ENCODE measurements at regions not wholly inside any gene's neighbourhood (a gene's known extent, or its start where the extent isn't known, plus 50 kb on each side); places are given as distances from the start of the nearest gene placed in this dataset.

DNA sequence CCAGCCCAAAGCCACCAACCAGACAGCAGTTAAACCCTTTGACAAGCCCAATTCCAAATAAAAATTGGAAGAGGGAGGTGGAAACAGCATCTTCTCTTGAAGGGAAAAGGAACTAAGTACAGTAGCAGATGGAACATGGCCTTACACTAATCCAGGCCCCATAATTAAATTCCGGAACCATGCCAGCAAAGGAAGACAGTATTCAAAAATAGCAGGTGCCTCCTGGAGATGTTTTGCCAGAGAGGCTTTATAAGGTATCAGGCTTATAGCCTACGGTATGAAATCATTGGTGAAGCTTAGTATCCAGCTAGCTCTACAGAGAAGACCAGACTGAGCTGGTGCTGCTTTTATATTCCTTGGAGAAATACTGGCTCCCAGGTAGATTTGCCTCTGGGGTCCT lies 344.1 kb upstream of the API5 start:
- H3K36me3 Mint-ChIP-seq: no peaks in the 10 kb centered on the region
- peaks cover 0 to 5% of the 10 kb centered on the region in 2 donors for H3K9me3 Mint-ChIP-seq
- no peak overlapping the region for H3K27ac Mint-ChIP-seq
- DNase-seq: no peak
- no peak for ATAC-seq
- TF ChIP-seq, protein P1, sequence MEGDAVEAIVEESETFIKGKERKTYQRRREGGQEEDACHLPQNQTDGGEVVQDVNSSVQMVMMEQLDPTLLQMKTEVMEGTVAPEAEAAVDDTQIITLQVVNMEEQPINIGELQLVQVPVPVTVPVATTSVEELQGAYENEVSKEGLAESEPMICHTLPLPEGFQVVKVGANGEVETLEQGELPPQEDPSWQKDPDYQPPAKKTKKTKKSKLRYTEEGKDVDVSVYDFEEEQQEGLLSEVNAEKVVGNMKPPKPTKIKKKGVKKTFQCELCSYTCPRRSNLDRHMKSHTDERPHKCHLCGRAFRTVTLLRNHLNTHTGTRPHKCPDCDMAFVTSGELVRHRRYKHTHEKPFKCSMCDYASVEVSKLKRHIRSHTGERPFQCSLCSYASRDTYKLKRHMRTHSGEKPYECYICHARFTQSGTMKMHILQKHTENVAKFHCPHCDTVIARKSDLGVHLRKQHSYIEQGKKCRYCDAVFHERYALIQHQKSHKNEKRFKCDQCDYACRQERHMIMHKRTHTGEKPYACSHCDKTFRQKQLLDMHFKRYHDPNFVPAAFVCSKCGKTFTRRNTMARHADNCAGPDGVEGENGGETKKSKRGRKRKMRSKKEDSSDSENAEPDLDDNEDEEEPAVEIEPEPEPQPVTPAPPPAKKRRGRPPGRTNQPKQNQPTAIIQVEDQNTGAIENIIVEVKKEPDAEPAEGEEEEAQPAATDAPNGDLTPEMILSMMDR (IDR thresholded peaks at IDR 0.05): no peak
- H3K4me1 ChIP-seq (ENCODE audit: control insufficient read depth, insufficient read depth, low read length): no peaks in the 10 kb centered on the region
- no peaks in the 10 kb centered on the region for H3K27me3 Mint-ChIP-seq (ENCODE audit: low read depth in 2 of 2)
- H3K27ac ChIP-seq (ENCODE audit: low read length): no peak overlapping the region
- no peak overlapping the region for H3K4me3 Mint-ChIP-seq
- intact Hi-C loops (cut with micrococcal nuclease): no loop called here
- H3K9me3 ChIP-seq (ENCODE audit: control insufficient read depth, insufficient read depth, low read length): no peaks in the 10 kb centered on the region
- no peaks in the 10 kb centered on the region for H3K27me3 ChIP-seq (ENCODE audit: control insufficient read depth, insufficient read depth, low read length)
- H3K4me3 ChIP-seq (ENCODE audit: low read length): no peak overlapping the region
- H3K36me3 ChIP-seq (ENCODE audit: control insufficient read depth, insufficient read depth, low read length): no peaks in the 10 kb centered on the region
- 96% methylated on average over 2 of the region's 2 CpGs for WGBS (ENCODE audit: insufficient coverage)
- H3K4me1 Mint-ChIP-seq: no peaks in the 10 kb centered on the region

DNA sequence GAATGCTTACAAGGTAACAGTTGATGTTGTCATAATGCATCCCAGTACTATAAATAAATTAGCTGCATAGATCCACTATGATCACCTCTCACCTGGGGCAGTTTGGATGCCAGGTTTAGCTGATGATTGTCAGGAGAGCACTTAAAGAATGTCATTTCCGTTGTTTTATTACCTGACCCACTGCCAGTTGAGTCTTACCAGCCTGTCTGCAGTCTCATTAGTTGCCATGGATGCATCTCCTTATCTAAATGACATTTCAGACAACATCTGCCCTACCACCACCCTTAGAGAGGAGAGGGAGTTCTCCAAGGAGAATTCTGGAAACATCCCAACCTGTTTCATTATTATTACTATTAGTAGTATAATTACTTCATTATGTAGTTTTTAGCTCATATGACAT lies 339.1 kb upstream of the API5 start:
- Mint-ChIP-seq H3K27me3 (ENCODE audit: low read depth in 2 of 2) (no peaks in the 10 kb centered on the region), H3K4me1 (no peaks in the 10 kb centered on the region), H3K36me3 (no peaks in the 10 kb centered on the region), H3K27ac (no peak overlapping the region), H3K4me3 (no peak overlapping the region), H3K9me3 (peaks cover 0 to 2% of the 10 kb centered on the region in 2 donors)
- intact Hi-C loops (cut with micrococcal nuclease): no loop called here
- Histone ChIP-seq H3K36me3 (ENCODE audit: control insufficient read depth, insufficient read depth, low read length) (no peaks in the 10 kb centered on the region), H3K4me1 (ENCODE audit: control insufficient read depth, insufficient read depth, low read length) (no peaks in the 10 kb centered on the region), H3K27ac (ENCODE audit: low read length) (no peak overlapping the region), H3K9me3 (ENCODE audit: control insufficient read depth, insufficient read depth, low read length) (no peaks in the 10 kb centered on the region), H3K27me3 (ENCODE audit: control insufficient read depth, insufficient read depth, low read length) (no peaks in the 10 kb centered on the region), H3K4me3 (ENCODE audit: low read length) (no peak overlapping the region)
- ATAC-seq (no peak), DNase-seq (no peak)
- WGBS (ENCODE audit: insufficient coverage): 31% methylated on average over 1 of the region's 1 CpG
- TF ChIP-seq, protein P1 (IDR thresholded peaks at IDR 0.05): no peak

DNA sequence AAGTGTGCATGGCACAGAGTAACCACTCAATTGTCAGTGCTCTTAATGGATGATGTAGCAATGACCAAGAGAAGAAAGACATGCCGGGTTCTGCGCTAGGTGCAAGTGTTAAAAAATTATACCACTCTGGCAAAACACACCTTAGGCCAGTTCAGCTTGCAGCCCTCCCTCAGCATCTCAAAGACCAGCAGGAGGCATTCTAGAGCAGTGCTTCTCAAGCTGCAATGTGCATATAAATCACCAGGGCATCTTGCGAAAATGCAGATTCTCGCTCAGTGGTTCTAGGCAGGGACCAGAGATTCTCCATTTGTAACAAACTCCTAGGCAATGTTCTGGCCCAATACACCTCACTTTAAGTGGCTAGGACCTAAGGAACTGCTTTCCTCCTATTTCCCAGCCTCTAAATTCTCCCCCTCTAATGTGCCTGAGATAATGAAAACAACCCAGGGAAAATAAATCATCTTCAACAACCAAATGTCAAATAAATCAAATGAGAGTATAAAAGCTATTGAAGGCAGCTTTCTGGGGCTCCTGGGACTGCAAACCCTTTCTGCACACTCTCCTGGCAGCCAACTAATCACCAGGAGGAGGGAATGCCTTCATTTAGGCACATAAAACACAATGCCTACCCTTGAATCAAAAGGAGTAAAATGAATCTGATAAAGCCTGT lies 337.2 kb upstream of the API5 start:
- intact Hi-C loops (cut with micrococcal nuclease): no loop called here
- Histone ChIP-seq H3K9me3 (ENCODE audit: control insufficient read depth, insufficient read depth, low read length) (no peaks in the 10 kb centered on the region), H3K27me3 (ENCODE audit: control insufficient read depth, insufficient read depth, low read length) (no peaks in the 10 kb centered on the region), H3K4me3 (ENCODE audit: low read length) (no peak overlapping the region), H3K27ac (ENCODE audit: low read length) (no peak overlapping the region), H3K36me3 (ENCODE audit: control insufficient read depth, insufficient read depth, low read length) (no peaks in the 10 kb centered on the region), H3K4me1 (ENCODE audit: control insufficient read depth, insufficient read depth, low read length) (no peaks in the 10 kb centered on the region)
- Mint-ChIP-seq H3K9me3 (peaks cover 6 to 8% of the 10 kb centered on the region in 2 donors), H3K4me3 (no peak overlapping the region), H3K27me3 (ENCODE audit: low read depth in 2 of 2) (no peaks in the 10 kb centered on the region), H3K4me1 (no peaks in the 10 kb centered on the region), H3K27ac (no peak overlapping the region), H3K36me3 (no peaks in the 10 kb centered on the region)
- TF ChIP-seq, protein P1 (IDR thresholded peaks at IDR 0.05): no peak
- 79% methylated on average over 4 of the region's 4 CpGs for WGBS (ENCODE audit: insufficient coverage)
- ATAC-seq (no peak), DNase-seq (no peak)

DNA sequence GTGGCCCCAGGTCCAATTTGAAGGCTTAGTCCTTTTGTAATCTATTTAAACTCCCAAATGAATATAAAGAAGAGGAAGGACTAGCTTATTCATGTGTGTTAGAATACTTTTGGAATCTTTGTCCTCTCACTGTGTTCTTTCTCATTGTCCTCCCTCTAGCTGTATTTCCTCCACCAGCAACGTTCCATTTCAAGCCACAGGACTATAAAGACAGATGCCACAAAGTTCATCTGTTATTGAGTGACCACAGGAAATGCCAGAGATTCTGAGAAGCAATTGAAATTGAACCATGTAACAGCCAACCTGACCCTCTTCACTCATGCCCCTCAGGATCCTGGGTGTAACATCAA lies 336.6 kb upstream of the API5 start:
- no peaks in the 10 kb centered on the region for H3K36me3 Mint-ChIP-seq
- ATAC-seq (no peak), DNase-seq (no peak)
- Histone ChIP-seq H3K4me1 (ENCODE audit: control insufficient read depth, insufficient read depth, low read length) (no peaks in the 10 kb centered on the region), H3K36me3 (ENCODE audit: control insufficient read depth, insufficient read depth, low read length) (no peaks in the 10 kb centered on the region), H3K27me3 (ENCODE audit: control insufficient read depth, insufficient read depth, low read length) (no peaks in the 10 kb centered on the region), H3K9me3 (ENCODE audit: control insufficient read depth, insufficient read depth, low read length) (no peaks in the 10 kb centered on the region), H3K4me3 (ENCODE audit: low read length) (no peak overlapping the region), H3K27ac (ENCODE audit: low read length) (no peak overlapping the region)
- intact Hi-C loops (cut with micrococcal nuclease): no loop called here
- H3K9me3 Mint-ChIP-seq: peaks cover 6 to 10% of the 10 kb centered on the region in 2 donors
- no peak overlapping the region for H3K27ac Mint-ChIP-seq
- H3K4me1 Mint-ChIP-seq: no peaks in the 10 kb centered on the region
- WGBS (ENCODE audit: insufficient coverage): 0% methylated on average over 1 of the region's 1 CpG
- no peaks in the 10 kb centered on the region for H3K27me3 Mint-ChIP-seq (ENCODE audit: low read depth in 2 of 2)
- H3K4me3 Mint-ChIP-seq: no peak overlapping the region
- TF ChIP-seq, protein P1 (IDR thresholded peaks at IDR 0.05): no peak

All from natural killer cell (primary cell).